ENCODE measurements at regions not wholly inside any gene's neighbourhood (a gene's known extent, or its start where the extent isn't known, plus 50 kb on each side); places are given as distances from the start of the nearest gene placed in this dataset.

DNA sequence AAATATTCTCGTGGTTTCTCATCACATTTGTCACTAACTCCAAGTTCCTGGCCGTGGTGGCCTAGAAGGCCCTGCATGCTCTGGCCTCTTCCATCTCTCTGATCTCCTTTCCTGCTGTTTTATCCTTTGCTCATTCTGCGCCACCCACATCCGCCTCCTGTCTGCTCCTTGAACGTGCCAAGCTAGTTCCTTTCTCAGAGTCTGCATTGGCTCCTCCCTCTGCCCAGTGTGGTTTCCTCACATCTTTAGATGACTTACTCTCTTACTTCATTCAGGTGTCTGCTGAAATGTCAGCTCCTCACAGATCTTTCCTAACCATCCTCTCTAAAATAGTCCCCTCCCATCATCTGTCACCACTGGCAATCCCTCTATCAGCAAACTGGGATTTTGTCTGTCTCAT is 158.6 kb upstream of the RBMS1 start:
- ChIA-PET CTCF (no interaction called here), POLR2A (no interaction called here)
- DNase-seq (ENCODE audit: low read depth in 1 of 2, low spot score in 1 of 2) (no peak), FAIRE-seq (no peak), ATAC-seq (no peak; a peak in 1 of 6 replicates)
- WGBS (ENCODE audit: missing lambda C conversion rate): 82% methylated on average over 5 of the region's 5 CpGs
- Histone ChIP-seq H3K4me1 (peaks cover 14% of the 10 kb centered on the region), H3K4me2 (no peak overlapping the region), H3K4me3 (no peak overlapping the region), H3K27ac (no peak overlapping the region), H3K9me3 (no peaks in the 10 kb centered on the region)
- no peak for TF ChIP-seq EHF (CRISPR knock-in tag; IDR thresholded peaks at IDR 0.05)
- no peak for TF ChIP-seq JUN (IDR thresholded peaks at IDR 0.05)
- no peak for TF ChIP-seq HDAC2 (IDR thresholded peaks at IDR 0.05)
- TF ChIP-seq KDM5A (IDR thresholded peaks at IDR 0.05): no peak
- TF ChIP-seq SMC3 (IDR thresholded peaks at IDR 0.05): no peak
- TF ChIP-seq CEBPB (IDR thresholded peaks at IDR 0.05): no peak
- TF ChIP-seq EHMT2 (IDR thresholded peaks at IDR 0.05; ENCODE audit: low read depth): no peak
- TF ChIP-seq ZFP36 (IDR thresholded peaks at IDR 0.05; ENCODE audit: borderline replicate concordance, partially characterized antibody): no peak
- no peak for TF ChIP-seq FOSB (CRISPR knock-in tag; IDR thresholded peaks at IDR 0.05)
- no peak for TF ChIP-seq ZC3H11A (IDR thresholded peaks at IDR 0.05)
- no peak for TF ChIP-seq HOXB5 (CRISPR knock-in tag; IDR thresholded peaks at IDR 0.05)
- no peak for TF ChIP-seq RAD21 (conservative IDR thresholded peaks at IDR 0.05 in 1 of 2, IDR thresholded peaks at IDR 0.05 in 1 of 2)
- TF ChIP-seq BHLHE40 (IDR thresholded peaks at IDR 0.05; ENCODE audit: low read depth, low read length): no peak
- no peak for TF ChIP-seq CBX8 (IDR thresholded peaks at IDR 0.05)
- TF ChIP-seq HEYL (CRISPR knock-in tag; IDR thresholded peaks at IDR 0.05): no peak
- no peak for TF ChIP-seq KDM1A (IDR thresholded peaks at IDR 0.05; ENCODE audit: low read depth)
- no peak for TF ChIP-seq HES2 (IDR thresholded peaks at IDR 0.05)

- ChIA-PET CTCF (no interaction called here), POLR2A (no interaction called here)
These were observed 163.6 kb upstream of the RBMS1 start for GRCh38 chr2:160657196-160657595.

DNA sequence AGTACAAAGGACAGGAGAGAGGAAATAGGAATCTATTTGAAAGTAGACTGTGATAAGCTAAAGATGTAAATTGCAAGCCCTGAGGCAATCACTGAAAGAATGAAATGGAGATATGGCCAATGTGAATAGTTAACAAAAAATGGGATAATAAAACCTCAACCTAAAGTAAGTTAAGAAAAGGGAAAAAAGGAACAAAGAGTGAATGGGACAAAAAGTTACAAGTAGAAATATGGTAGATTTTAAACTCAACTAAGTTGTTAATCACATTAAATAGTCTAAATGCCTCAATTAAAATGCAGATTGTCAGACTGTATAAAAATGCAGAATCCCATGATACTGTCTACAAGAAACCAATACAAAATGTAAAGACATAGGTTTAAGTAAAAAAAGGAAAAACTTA is 165.2 kb upstream of the RBMS1 start:
- Histone ChIP-seq H3K9me3 (no peaks in the 10 kb centered on the region), H3K4me3 (no peak overlapping the region), H3K4me1 (no peaks in the 10 kb centered on the region), H3K4me2 (no peak overlapping the region), H3K27ac (no peak overlapping the region)
- no peak for TF ChIP-seq HES2 (IDR thresholded peaks at IDR 0.05)
- no peak for TF ChIP-seq SREBF2 (IDR thresholded peaks at IDR 0.05)
- no peak for TF ChIP-seq JUNB (IDR thresholded peaks at IDR 0.05)
- no peak for TF ChIP-seq PBX3 (IDR thresholded peaks at IDR 0.05)
- TF ChIP-seq, protein P1, sequence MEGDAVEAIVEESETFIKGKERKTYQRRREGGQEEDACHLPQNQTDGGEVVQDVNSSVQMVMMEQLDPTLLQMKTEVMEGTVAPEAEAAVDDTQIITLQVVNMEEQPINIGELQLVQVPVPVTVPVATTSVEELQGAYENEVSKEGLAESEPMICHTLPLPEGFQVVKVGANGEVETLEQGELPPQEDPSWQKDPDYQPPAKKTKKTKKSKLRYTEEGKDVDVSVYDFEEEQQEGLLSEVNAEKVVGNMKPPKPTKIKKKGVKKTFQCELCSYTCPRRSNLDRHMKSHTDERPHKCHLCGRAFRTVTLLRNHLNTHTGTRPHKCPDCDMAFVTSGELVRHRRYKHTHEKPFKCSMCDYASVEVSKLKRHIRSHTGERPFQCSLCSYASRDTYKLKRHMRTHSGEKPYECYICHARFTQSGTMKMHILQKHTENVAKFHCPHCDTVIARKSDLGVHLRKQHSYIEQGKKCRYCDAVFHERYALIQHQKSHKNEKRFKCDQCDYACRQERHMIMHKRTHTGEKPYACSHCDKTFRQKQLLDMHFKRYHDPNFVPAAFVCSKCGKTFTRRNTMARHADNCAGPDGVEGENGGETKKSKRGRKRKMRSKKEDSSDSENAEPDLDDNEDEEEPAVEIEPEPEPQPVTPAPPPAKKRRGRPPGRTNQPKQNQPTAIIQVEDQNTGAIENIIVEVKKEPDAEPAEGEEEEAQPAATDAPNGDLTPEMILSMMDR (IDR thresholded peaks at IDR 0.05): no peak
- TF ChIP-seq ZFP36 (IDR thresholded peaks at IDR 0.05; ENCODE audit: borderline replicate concordance, partially characterized antibody): no peak
- TF ChIP-seq REST (IDR thresholded peaks at IDR 0.05): no peak
- DNase-seq (ENCODE audit: low read depth in 1 of 2, low spot score in 1 of 2) (no peak), FAIRE-seq (no peak), ATAC-seq (no peak)
- ChIA-PET CTCF (no interaction called here), POLR2A (no interaction called here)

More at GRCh38 chr2:160657196-160657595, 163.6 kb upstream of the RBMS1 start:
- 90% methylated on average over 1 of the region's 1 CpG for WGBS (ENCODE audit: missing lambda C conversion rate)
- H3K4me3 ChIP-seq: no peak overlapping the region
- no peaks in the 10 kb centered on the region for H3K4me1 ChIP-seq
- FAIRE-seq (no peak), ATAC-seq (no peak), DNase-seq (ENCODE audit: low read depth in 1 of 2, low spot score in 1 of 2) (no peak)
- no peak overlapping the region for H3K4me2 ChIP-seq
- no peak overlapping the region for H3K27ac ChIP-seq
- no peaks in the 10 kb centered on the region for H3K9me3 ChIP-seq
- TF ChIP-seq KDM5A (IDR thresholded peaks at IDR 0.05) (no peak), RCOR1 (IDR thresholded peaks at IDR 0.05; ENCODE audit: low read depth, low read length) (no peak), MAFK (IDR thresholded peaks at IDR 0.05; ENCODE audit: partially characterized antibody) (no peak)
- TF ChIP-seq, protein P2, sequence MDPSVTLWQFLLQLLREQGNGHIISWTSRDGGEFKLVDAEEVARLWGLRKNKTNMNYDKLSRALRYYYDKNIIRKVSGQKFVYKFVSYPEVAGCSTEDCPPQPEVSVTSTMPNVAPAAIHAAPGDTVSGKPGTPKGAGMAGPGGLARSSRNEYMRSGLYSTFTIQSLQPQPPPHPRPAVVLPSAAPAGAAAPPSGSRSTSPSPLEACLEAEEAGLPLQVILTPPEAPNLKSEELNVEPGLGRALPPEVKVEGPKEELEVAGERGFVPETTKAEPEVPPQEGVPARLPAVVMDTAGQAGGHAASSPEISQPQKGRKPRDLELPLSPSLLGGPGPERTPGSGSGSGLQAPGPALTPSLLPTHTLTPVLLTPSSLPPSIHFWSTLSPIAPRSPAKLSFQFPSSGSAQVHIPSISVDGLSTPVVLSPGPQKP (IDR thresholded peaks at IDR 0.05; ENCODE audit: low read depth, low read length): no peak
